ENCODE measurements at regions not wholly inside any gene's neighbourhood (a gene's known extent, or its start where the extent isn't known, plus 50 kb on each side); places are given as distances from the start of the nearest gene placed in this dataset.
"Not testable (repeated sequence)": the region's sequence is repeated elsewhere in the genome, so short reads cannot be mapped to it uniquely, and the experiment has no call there.

DNA sequence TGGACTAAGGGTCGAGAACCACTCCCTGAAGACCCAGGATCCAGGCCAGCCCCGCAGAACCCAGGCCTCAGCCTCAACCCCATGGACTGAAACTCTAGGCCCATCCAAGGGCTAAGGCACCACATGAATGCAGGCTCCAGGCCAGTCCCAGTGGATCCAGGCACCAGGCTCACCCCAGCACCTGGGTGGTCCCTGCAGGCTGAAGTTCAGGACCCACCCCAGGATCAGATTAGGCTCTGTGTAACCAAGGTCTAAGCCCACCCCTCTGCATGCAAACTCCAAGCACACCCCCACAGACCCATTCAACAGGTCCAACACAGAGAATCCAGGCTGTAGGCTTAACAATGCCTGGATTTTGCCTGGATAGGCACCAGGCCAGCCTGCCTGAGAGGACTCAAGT lies 1876.2 kb downstream of the PCDH9 start:
- Mint-ChIP-seq H3K4me3 (no peak overlapping the region), H3K4me1 (no peaks in the 10 kb centered on the region), H3K27me3 (ENCODE audit: low read depth, poor library complexity) (no peaks in the 10 kb centered on the region), H3K36me3 (ENCODE audit: low read depth) (no peaks in the 10 kb centered on the region), H3K27ac (no peak overlapping the region), H3K9me3 (peaks cover 8% of the 10 kb centered on the region)
- no peak for DNase-seq
- TF ChIP-seq CTCF (IDR thresholded peaks at IDR 0.05) = no peak

DNA sequence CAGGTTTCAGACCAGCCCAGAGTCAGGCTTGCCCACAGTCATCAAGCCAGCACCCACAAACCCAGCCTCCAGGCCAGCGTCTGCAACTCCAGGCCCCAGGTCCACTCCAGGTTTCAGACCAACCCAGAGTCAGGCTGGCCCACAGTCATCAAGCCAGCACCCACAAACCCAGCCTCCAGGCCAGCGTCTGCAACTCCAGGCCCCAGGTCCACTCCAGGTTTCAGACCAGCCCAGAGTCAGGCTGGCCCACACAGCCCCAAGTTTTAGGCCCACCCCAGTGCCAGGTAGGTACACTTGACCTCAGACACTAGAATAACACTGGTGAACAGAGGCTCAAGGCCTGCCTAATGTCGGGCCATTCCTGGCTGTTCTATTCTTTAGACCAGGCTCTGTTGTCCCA lies 1877.0 kb downstream of the PCDH9 start:
- not testable (repeated sequence) for DNase-seq; H3K4me1 Mint-ChIP-seq; H3K27me3 Mint-ChIP-seq (ENCODE audit: low read depth, poor library complexity); H3K4me3 Mint-ChIP-seq; H3K9me3 Mint-ChIP-seq; H3K27ac Mint-ChIP-seq; H3K36me3 Mint-ChIP-seq (ENCODE audit: low read depth)

- Mint-ChIP-seq H3K4me3 (no peak overlapping the region), H3K27me3 (ENCODE audit: low read depth, poor library complexity) (no peaks in the 10 kb centered on the region), H3K9me3 (no peaks in the 10 kb centered on the region), H3K4me1 (no peaks in the 10 kb centered on the region), H3K36me3 (ENCODE audit: low read depth) (no peaks in the 10 kb centered on the region), H3K27ac (no peak overlapping the region)
- DNase-seq = no peak
- TF ChIP-seq CTCF (IDR thresholded peaks at IDR 0.05) = no peak
Observed at GRCh38 chr13:65347420-65348030, 1882.6 kb downstream of the PCDH9 start.

DNA sequence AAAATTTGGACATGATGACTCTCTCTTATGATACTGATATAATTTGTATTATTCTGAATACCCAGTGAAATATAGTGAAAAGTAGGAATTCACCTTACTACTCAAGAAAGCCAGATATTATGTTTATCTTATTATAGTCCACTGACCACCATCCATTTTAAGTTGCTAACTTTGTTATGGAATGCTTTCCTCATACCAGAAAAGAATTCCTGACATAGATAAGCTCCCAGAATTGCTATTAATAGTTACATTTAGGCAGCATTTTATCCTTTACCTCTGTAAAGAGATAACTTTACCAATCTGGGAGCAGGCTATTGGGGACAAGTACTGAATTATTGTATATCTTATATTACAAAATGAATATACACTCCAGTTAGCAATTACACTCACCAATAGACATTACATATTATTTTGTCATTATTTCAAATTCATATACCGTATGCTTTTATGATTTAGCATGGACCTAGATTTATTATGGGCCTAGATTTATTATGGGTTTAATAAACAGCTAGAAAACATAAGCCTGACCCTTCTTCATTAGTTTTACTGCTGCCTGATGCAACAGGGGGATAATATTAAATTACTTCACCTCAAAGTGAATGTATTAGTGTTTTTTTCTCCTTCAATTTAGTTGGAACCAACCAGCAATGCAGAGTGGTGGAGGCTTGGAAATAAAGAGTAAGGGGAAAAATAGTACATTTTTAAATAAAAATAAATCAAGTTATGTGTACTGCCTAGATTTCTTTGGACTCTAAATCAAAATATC lies 1886.1 kb downstream of the PCDH9 start:
- no peak overlapping the region for H3K27ac Mint-ChIP-seq
- no peak for DNase-seq
- H3K27me3 Mint-ChIP-seq (ENCODE audit: low read depth, poor library complexity) = no peaks in the 10 kb centered on the region
- no peak for TF ChIP-seq CTCF (IDR thresholded peaks at IDR 0.05)
- no peak overlapping the region for H3K4me3 Mint-ChIP-seq
- no peaks in the 10 kb centered on the region for H3K9me3 Mint-ChIP-seq
- no peaks in the 10 kb centered on the region for H3K4me1 Mint-ChIP-seq
- no peaks in the 10 kb centered on the region for H3K36me3 Mint-ChIP-seq (ENCODE audit: low read depth)

DNA sequence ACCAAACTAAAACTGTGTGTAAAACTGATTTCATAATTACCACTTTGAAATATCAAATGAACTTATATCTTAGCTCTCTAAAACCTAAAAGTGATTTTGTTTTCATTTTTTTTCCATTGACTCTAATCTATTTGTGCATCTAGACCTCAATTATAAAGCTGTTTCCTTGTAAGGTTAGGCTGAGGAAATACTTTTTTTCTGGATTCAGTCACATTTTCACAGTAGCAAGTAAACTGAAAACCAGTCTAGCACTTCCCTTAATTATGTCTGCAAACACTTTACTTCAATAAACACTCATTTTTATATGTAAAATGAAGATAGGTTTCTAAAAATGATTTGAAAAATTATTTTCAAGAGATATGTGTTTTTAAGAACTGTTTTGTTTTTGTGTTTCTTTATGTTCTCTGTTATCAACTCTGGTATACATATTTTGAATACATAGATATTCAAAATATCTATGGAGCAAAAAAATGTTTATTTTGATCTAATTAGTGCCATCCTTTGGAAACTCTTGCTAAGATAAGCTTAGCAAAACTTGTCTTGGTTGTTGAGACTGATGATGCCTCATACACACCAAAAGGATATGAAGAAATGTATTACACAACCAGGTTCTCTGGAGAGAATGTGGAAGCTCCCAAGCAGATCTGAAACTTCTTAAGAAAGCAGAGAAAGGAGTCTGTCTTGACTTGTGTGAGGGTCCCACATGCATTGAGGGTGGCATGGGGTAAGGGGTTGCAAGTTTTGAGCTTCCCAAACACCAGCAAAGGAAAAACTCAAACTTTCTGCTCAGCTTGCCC lies 1887.4 kb downstream of the PCDH9 start:
- no peaks in the 10 kb centered on the region for H3K36me3 Mint-ChIP-seq (ENCODE audit: low read depth)
- no peak for DNase-seq
- no peak for TF ChIP-seq CTCF (IDR thresholded peaks at IDR 0.05)
- no peaks in the 10 kb centered on the region for H3K4me1 Mint-ChIP-seq
- H3K9me3 Mint-ChIP-seq = no peaks in the 10 kb centered on the region
- no peak overlapping the region for H3K4me3 Mint-ChIP-seq
- H3K27me3 Mint-ChIP-seq (ENCODE audit: low read depth, poor library complexity) = no peaks in the 10 kb centered on the region
- no peak overlapping the region for H3K27ac Mint-ChIP-seq

- H3K27me3 Mint-ChIP-seq (ENCODE audit: low read depth, poor library complexity) = no peaks in the 10 kb centered on the region
- no peaks in the 10 kb centered on the region for H3K4me1 Mint-ChIP-seq
- H3K9me3 Mint-ChIP-seq = no peaks in the 10 kb centered on the region
- TF ChIP-seq CTCF (IDR thresholded peaks at IDR 0.05) = no peak
- H3K27ac Mint-ChIP-seq = no peak overlapping the region
- DNase-seq = no peak
- no peak overlapping the region for H3K4me3 Mint-ChIP-seq
- H3K36me3 Mint-ChIP-seq (ENCODE audit: low read depth) = no peaks in the 10 kb centered on the region
Observed at GRCh38 chr13:65339241-65339640, 1890.9 kb downstream of the PCDH9 start.
